ENCODE measurements at regions not wholly inside any gene's neighbourhood (a gene's known extent, or its start where the extent isn't known, plus 50 kb on each side); places are given as distances from the start of the nearest gene placed in this dataset.
A peak's percentile ranks its signal among the peaks of the same experiment; 100 is the strongest.

DNA sequence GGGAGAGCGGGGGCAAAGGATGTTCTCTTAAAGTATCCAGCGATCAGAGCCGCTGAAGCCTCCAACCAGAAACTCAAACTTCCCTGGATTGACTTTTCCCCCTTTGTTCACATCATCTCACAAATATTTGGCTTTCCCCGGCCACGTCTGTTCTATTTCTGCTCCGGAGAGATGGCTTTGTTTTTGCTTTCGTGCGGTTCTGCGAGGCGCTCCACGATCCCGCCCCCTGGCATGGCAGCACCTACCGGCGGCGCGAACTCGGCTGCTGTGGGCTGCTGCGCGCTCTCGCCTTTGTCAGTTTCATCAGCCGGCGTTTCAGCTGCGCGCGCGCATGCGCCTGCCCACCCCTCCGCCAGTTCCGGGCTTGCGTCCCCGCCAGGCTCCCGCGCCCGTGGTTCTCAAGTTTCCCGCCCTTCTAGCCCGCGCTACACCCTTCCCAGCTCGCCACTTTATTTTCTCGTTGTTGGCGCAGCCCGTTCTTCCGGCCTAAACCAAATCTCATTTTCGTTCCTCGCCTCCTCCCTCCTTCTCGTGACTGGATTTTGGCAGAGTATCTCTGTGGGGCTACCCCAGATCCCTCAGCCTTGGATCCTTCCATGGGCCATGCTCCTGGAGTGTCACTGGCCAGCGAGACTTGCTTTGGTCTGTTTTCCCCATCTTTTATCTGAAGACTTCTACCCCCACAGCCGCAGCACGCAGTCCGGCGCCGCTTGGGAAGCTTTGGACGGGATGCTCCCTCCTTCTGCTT is 98.0 kb downstream of the INSIG2 start:
- TF ChIP-seq, protein P1, sequence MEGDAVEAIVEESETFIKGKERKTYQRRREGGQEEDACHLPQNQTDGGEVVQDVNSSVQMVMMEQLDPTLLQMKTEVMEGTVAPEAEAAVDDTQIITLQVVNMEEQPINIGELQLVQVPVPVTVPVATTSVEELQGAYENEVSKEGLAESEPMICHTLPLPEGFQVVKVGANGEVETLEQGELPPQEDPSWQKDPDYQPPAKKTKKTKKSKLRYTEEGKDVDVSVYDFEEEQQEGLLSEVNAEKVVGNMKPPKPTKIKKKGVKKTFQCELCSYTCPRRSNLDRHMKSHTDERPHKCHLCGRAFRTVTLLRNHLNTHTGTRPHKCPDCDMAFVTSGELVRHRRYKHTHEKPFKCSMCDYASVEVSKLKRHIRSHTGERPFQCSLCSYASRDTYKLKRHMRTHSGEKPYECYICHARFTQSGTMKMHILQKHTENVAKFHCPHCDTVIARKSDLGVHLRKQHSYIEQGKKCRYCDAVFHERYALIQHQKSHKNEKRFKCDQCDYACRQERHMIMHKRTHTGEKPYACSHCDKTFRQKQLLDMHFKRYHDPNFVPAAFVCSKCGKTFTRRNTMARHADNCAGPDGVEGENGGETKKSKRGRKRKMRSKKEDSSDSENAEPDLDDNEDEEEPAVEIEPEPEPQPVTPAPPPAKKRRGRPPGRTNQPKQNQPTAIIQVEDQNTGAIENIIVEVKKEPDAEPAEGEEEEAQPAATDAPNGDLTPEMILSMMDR (IDR thresholded peaks at IDR 0.05) = no peak
- peak in 1 of 4 donors; percentile 71 for TF ChIP-seq POLR2A (IDR thresholded peaks at IDR 0.05)

All from esophagus squamous epithelium (tissue), 4 donors.